SHP77 (cell line): ENCODE measurements at regions not wholly inside any gene's neighbourhood (a gene's known extent, or its start where the extent isn't known, plus 50 kb on each side); places are given as distances from the start of the nearest gene placed in this dataset.

Experiments used
- DNase-seq, 2 experiments: peaks; one replicate each; lab custom pipeline; 2025; lab: John Stamatoyannopoulos, UW

- DNase-seq: no peak
These were observed 119.4 kb downstream of the RAB11FIP2 start for GRCh38 chr10:117927332-117927731.

DNA sequence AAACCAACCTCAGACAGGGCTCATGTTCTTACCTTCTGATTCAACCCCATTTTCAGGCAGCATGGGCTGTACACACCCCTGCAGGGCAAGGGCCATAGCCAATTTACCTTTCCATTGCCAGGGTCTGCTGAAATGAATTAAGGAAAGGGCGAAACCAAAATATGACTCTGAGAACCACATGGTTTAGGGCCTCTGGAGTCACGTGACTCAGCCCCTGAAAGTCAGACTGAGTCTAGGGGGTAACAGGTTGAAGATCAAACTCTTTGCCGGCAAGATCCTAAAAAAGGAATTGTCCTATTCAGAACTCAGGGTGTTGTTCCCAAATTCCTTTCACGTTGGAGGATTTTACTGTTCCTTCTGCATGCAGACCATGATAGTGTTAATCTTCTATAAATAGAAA lies 118.9 kb downstream of the RAB11FIP2 start:
- DNase-seq: no peak

GRCh38 chr10:117928281-117928680 lies 118.5 kb downstream of the RAB11FIP2 start:
- DNase-seq: no peak

- no peak for DNase-seq
These were observed 118.0 kb downstream of the RAB11FIP2 start for GRCh38 chr10:117928741-117929140.

GRCh38 chr10:117929327-117930067 lies 117.2 kb downstream of the RAB11FIP2 start:
- DNase-seq: no peak

DNA sequence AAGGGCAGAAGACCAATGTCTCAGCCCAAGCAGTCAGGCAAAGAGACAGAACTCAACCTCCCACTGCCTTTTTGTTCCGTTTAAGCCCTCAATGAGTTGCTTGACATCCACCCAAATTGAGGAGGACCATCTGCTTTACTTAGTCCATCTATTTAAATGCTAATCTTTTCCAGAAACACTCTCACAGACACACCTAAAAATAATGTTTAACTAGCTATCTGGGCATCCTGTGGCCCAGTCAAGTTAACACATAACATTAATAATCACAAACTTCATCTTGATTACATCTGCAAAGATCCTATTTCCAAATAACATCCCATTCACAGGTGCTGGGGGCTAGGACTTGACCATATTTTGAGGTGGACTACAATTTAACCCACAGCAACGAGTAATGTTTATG lies 115.7 kb downstream of the RAB11FIP2 start:
- DNase-seq: no peak

- no peak for DNase-seq
These were observed 113.7 kb downstream of the RAB11FIP2 start for GRCh38 chr10:117933036-117933435.

- DNase-seq: no peak
These were observed 112.3 kb downstream of the RAB11FIP2 start for GRCh38 chr10:117934477-117934876.

DNA sequence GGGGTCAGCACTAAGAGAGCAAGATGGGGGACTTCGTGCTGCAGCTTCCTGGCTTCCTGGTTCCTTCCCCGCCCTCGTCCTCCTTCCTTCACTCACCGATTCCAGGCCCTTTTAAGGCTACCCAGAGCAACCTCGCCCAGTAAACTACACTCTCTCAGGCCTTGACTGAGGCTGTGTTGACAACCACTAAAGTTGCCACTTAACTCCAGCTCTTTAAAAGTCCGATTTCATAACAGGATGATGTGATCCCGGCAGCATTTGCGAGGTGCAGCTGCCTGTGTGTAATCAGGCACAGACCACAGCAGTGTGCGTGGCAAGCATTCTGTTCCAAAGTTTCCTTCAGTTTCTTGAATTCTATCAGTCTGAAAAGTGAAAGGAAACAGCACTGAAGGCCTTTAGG lies 110.6 kb downstream of the RAB11FIP2 start:
- DNase-seq: no peak

DNA sequence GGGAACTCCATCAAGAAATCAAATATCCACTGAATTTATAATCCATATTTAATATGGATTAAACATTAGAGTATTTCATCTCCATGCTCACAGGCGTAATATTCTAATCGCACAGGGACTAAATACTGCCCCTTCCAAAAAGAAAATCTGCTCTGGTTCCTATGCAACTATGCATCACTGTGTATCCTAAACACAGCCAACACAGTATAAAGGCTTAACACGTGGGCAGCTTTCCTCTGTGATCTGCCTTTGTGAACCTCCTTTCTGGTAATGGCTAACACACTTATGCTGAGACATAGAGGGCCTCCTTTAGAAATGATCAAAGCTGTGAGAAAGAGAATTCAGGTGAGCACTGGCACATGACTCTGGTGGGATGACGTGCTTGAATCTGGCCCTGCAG lies 110.2 kb downstream of the RAB11FIP2 start:
- DNase-seq: no peak

- no peak for DNase-seq
These were observed 109.8 kb downstream of the RAB11FIP2 start for GRCh38 chr10:117936976-117937375.

GRCh38 chr10:117938104-117938503 lies 108.6 kb downstream of the RAB11FIP2 start:
- no peak for DNase-seq

DNA sequence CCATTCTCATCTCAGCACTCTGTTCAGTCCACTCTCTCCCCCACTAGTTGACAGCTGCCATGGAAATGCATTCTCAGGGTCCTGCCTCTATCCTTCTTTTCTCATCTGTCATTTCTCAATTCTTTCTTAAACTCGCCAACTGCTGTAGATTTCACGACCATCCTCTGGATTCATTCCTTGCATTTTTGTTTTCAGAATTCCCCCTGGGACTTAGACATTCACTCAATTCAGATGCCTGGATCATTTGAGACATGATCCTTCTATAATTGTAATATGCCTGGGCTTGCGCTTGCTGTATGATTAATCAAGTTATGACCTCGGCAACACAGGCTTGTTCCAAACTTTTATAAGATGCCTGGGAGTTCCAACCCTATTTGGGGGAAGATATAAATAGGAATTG lies 104.5 kb downstream of the RAB11FIP2 start:
- no peak for DNase-seq

- DNase-seq: no peak
These were observed 101.9 kb downstream of the RAB11FIP2 start for GRCh38 chr10:117944676-117945447.

- DNase-seq: no peak
These were observed 101.1 kb downstream of the RAB11FIP2 start for GRCh38 chr10:117945651-117946050.

DNA sequence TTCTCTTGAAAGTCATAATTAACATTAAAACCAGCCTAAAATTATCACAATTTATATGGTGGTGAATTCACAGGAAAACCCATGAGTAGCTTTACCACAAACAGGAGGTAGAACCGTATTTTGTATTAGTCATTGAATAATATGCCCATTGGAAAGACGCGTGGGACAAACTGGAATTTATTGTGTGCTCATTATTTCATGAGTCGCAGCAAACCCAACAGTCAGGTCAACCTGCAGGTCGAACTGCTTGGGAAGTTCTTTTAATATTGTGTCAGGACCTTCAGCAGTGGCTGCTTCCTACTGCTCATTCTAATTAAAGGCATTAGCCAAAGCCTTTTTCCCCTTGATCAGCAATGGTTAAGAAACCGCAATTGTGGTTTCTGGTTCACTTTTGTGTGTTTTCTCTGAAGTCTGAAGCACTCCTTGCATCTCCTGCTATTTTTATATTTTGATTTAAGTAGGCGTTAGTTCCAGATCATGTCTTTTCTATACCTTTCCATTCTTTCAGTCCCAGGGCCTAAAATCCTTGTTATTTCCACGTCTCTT lies 100.1 kb downstream of the RAB11FIP2 start:
- DNase-seq: no peak

GRCh38 chr10:117948493-117948892 lies 98.2 kb downstream of the RAB11FIP2 start:
- no peak for DNase-seq

- DNase-seq: no peak
These were observed 96.3 kb downstream of the RAB11FIP2 start for GRCh38 chr10:117950408-117950807.
